ENCODE measurements at regions not wholly inside any gene's neighbourhood (a gene's known extent, or its start where the extent isn't known, plus 50 kb on each side); places are given as distances from the start of the nearest gene placed in this dataset.

GRCh38 chr3:59186725-59187124 is 136.9 kb upstream of the CFAP20DC start:
- Histone ChIP-seq H3K36me3 (ENCODE audit: control insufficient read depth in 2 of 2, insufficient read depth in 2 of 2, low read length in 1 of 2) (no peaks in the 10 kb centered on the region), H4K20me1 (ENCODE audit: control insufficient read depth, insufficient read depth) (no peaks in the 10 kb centered on the region), H3K4me3 (no peak overlapping the region), H3K27ac (ENCODE audit: control insufficient read depth, insufficient read depth) (no peak overlapping the region), H3K79me2 (ENCODE audit: control insufficient read depth, insufficient read depth, low read length) (no peaks in the 10 kb centered on the region), H3K4me1 (ENCODE audit: control insufficient read depth, insufficient read depth, low read length) (no peaks in the 10 kb centered on the region), H3K9ac (ENCODE audit: control insufficient read depth, insufficient read depth, low read length) (no peak overlapping the region), H2AFZ (ENCODE audit: control insufficient read depth, low read depth, low read length) (no peak overlapping the region), H3K4me2 (ENCODE audit: control insufficient read depth, insufficient read depth) (no peak overlapping the region), H3K9me3 (replicated peaks; ENCODE audit: control insufficient read depth, insufficient read depth, low read length) (no peaks in the 10 kb centered on the region), H3K27me3 (replicated peaks in 1 of 2; ENCODE audit: control insufficient read depth in 2 of 2, insufficient read depth in 2 of 2, low read length in 1 of 2) (no peaks in the 10 kb centered on the region; a peak in 1 of 4 replicates)
- SMC1A ChIA-PET (ENCODE audit: uncharacterized antibody, unreplicated experiment) = no interaction called here
- ATAC-seq (no peak), DNase-seq (ENCODE audit: low read depth, low spot score) (no peak), FAIRE-seq (no peak)
- RAD21 ChIA-PET (ENCODE audit: unreplicated experiment) = no interaction called here
- POLR2A ChIA-PET = no interaction called here
- WGBS (ENCODE audit: insufficient coverage, insufficient replicate concordance, low lambda C conversion rate, missing lambda C conversion rate) = 6% methylated on average over 1 of the region's 1 CpG
- CTCF ChIA-PET = interaction anchor here (1.3 kb wide), 1 partner anchor 18 kb away, joined by 3 read pairs; no protein-coding TSS in a partner anchor
- intact Hi-C loops (cut with micrococcal nuclease; ENCODE audit: unreplicated experiment) = no loop called here
- no TSS peak for BruUV-seq (replicated peaks)
- in situ Hi-C loops (cut with MboI) = no loop called here
- TF ChIP-seq ATF7 (IDR thresholded peaks at IDR 0.05; ENCODE audit: low read depth) = no peak
- TF ChIP-seq SUPT20H (IDR thresholded peaks at IDR 0.05; ENCODE audit: borderline replicate concordance, control insufficient read depth, low read depth, low read length) = no peak
- TF ChIP-seq PAX8 (IDR thresholded peaks at IDR 0.05) = no peak
- no peak for TF ChIP-seq ZNF384 (IDR thresholded peaks at IDR 0.05; ENCODE audit: borderline replicate concordance, low read depth, low read length)
- TF ChIP-seq EZH2 (IDR thresholded peaks at IDR 0.05; ENCODE audit: borderline replicate concordance, control insufficient read depth, low read depth, low read length) = no peak
- TF ChIP-seq HSF1 (IDR thresholded peaks at IDR 0.05; ENCODE audit: low read depth, low read length) = no peak
- TF ChIP-seq POU2F2 (IDR thresholded peaks at IDR 0.05; ENCODE audit: borderline replicate concordance, low read depth, low read length) = no peak
- TF ChIP-seq TCF12 (IDR thresholded peaks at IDR 0.05; ENCODE audit: low read depth, low read length) = no peak
- TF ChIP-seq MTA2 (IDR thresholded peaks at IDR 0.05; ENCODE audit: low read depth) = no peak
- TF ChIP-seq PRDM15 (CRISPR knock-in tag; IDR thresholded peaks at IDR 0.05) = no peak
- no peak for TF ChIP-seq SREBF2 (IDR thresholded peaks at IDR 0.05; ENCODE audit: low read length)
- TF ChIP-seq SMAD1 (IDR thresholded peaks at IDR 0.05; ENCODE audit: low read depth, partially characterized antibody) = no peak
- no peak for TF ChIP-seq ZBTB33 (IDR thresholded peaks at IDR 0.05)
- no peak for TF ChIP-seq BACH1 (IDR thresholded peaks at IDR 0.05; ENCODE audit: borderline replicate concordance)
- no peak for TF ChIP-seq BCL3 (IDR thresholded peaks at IDR 0.05; ENCODE audit: borderline replicate concordance, insufficient read depth, low read depth, low read length, poor library complexity, severe bottlenecking)
